OCI-LY1 (cell line): ENCODE measurements at regions not wholly inside any gene's neighbourhood (a gene's known extent, or its start where the extent isn't known, plus 50 kb on each side); places are given as distances from the start of the nearest gene placed in this dataset.

Experiments used
- EZH2 ChIP-seq: fragments of 200-600 bp; sonication (generic), shearing (Covaris generic); IDR thresholded peaks from 2 replicates; pipeline ENCODE4 v1.8.0; 2017; ENCODE audit warnings: borderline replicate concordance, mixed run types, mild to moderate bottlenecking, antibody characterized with exemption, low read length, moderate library complexity, mixed read lengths
- TF ChIP-seq, protein P1 (sequence below): fragments of 200-600 bp; sonication (generic), shearing (Covaris generic); IDR thresholded peaks from 2 replicates; pipeline ENCODE4 v1.5.1; 2017; ENCODE audit warnings: mild to moderate bottlenecking, antibody characterized with exemption, low read length, moderate library complexity, mixed read lengths

DNA sequence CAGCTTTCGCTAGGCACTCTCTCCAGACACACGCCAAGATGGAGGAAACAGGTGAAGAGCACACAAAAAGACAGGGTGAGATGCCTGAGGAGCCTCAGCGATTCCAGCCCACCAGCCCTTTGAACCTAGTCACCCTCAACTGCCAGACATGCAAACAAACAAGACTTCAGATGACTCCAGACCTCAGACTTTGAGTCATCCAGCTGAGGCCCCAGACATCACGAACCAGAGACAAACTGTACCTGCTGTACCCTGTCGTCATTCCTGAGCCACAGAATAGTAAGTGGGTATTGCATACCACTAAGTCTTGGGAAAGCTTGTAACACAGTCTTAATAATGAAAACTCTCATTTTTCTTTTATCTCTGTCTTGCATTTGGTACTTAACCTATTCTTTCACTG lies 126.6 kb upstream of the LSM8 start:
- TF ChIP-seq, protein P1, sequence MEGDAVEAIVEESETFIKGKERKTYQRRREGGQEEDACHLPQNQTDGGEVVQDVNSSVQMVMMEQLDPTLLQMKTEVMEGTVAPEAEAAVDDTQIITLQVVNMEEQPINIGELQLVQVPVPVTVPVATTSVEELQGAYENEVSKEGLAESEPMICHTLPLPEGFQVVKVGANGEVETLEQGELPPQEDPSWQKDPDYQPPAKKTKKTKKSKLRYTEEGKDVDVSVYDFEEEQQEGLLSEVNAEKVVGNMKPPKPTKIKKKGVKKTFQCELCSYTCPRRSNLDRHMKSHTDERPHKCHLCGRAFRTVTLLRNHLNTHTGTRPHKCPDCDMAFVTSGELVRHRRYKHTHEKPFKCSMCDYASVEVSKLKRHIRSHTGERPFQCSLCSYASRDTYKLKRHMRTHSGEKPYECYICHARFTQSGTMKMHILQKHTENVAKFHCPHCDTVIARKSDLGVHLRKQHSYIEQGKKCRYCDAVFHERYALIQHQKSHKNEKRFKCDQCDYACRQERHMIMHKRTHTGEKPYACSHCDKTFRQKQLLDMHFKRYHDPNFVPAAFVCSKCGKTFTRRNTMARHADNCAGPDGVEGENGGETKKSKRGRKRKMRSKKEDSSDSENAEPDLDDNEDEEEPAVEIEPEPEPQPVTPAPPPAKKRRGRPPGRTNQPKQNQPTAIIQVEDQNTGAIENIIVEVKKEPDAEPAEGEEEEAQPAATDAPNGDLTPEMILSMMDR = no peak
- no peak for TF ChIP-seq EZH2
